ENCODE measurements at regions not wholly inside any gene's neighbourhood (a gene's known extent, or its start where the extent isn't known, plus 50 kb on each side); places are given as distances from the start of the nearest gene placed in this dataset.

DNA sequence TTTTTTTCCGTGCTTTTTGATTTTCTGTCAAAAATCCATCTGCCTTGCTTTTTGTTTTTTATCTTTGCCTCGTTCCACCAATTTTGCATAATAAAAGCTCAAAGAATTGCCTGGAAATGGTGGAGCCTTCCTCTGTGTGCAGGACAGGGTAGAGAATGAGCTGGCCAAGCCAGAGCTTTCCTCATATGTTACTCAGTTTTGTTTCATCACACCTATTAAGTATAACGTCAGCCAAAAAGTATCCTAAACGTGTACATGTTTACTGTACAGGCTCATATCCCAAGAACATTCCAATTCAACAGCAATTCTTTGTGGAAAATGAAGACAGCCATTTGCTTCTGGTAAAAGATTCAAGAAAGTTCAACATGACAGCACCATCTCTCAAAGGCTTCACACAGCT, 191.2 kb upstream of the LMNTD1 start:
- Histone ChIP-seq H3K36me3 (ENCODE audit: control insufficient read depth in 4 of 4, insufficient read depth in 3 of 4, low read depth in 1 of 4, low read length in 3 of 4) (no peaks in the 10 kb centered on the region), H3K4me1 (ENCODE audit: control insufficient read depth in 4 of 4, insufficient read depth in 4 of 4, low read length in 3 of 4) (no peaks in the 10 kb centered on the region), H3K27ac (ENCODE audit: low read depth in 1 of 2, low read length in 2 of 2) (no peak overlapping the region), H3K4me3 (ENCODE audit: low read depth in 1 of 3, low read length in 3 of 3) (no peak overlapping the region), H3K27me3 (ENCODE audit: control insufficient read depth in 4 of 4, insufficient read depth in 4 of 4, low read length in 3 of 4) (no peaks in the 10 kb centered on the region), H3K9ac (ENCODE audit: low read depth in 1 of 2, low read length in 2 of 2) (no peak overlapping the region), H3K9me3 (ENCODE audit: control insufficient read depth in 4 of 4, low read length in 3 of 4) (no peaks in the 10 kb centered on the region)
- no peak for DNase-seq (ENCODE audit: low spot score)
- TF ChIP-seq, protein P1, sequence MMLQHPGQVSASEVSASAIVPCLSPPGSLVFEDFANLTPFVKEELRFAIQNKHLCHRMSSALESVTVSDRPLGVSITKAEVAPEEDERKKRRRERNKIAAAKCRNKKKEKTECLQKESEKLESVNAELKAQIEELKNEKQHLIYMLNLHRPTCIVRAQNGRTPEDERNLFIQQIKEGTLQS (IDR thresholded peaks at IDR 0.05): no peak
- TF ChIP-seq RAD21 (IDR thresholded peaks at IDR 0.05) (no peak), FOXA1 (IDR thresholded peaks at IDR 0.05) (no peak), FOXA2 (IDR thresholded peaks at IDR 0.05) (no peak), HNF4G (IDR thresholded peaks at IDR 0.05) (no peak), EGR1 (IDR thresholded peaks at IDR 0.05; ENCODE audit: low read depth in 2 of 2) (no peak), HNF4A (conservative IDR thresholded peaks at IDR 0.05) (no peak), JUND (IDR thresholded peaks at IDR 0.05) (no peak), RXRA (IDR thresholded peaks at IDR 0.05) (no peak), SP1 (IDR thresholded peaks at IDR 0.05) (no peak), TAF1 (conservative IDR thresholded peaks at IDR 0.05) (no peak), NR2F2 (IDR thresholded peaks at IDR 0.05) (no peak), GABPA (IDR thresholded peaks at IDR 0.05 in 1 of 2, conservative IDR thresholded peaks at IDR 0.05 in 1 of 2) (no peak)
- TF ChIP-seq, protein P2, sequence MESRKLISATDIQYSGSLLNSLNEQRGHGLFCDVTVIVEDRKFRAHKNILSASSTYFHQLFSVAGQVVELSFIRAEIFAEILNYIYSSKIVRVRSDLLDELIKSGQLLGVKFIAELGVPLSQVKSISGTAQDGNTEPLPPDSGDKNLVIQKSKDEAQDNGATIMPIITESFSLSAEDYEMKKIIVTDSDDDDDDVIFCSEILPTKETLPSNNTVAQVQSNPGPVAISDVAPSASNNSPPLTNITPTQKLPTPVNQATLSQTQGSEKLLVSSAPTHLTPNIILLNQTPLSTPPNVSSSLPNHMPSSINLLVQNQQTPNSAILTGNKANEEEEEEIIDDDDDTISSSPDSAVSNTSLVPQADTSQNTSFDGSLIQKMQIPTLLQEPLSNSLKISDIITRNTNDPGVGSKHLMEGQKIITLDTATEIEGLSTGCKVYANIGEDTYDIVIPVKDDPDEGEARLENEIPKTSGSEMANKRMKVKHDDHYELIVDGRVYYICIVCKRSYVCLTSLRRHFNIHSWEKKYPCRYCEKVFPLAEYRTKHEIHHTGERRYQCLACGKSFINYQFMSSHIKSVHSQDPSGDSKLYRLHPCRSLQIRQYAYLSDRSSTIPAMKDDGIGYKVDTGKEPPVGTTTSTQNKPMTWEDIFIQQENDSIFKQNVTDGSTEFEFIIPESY (IDR thresholded peaks at IDR 0.05): no peak
- TF ChIP-seq, protein P3, sequence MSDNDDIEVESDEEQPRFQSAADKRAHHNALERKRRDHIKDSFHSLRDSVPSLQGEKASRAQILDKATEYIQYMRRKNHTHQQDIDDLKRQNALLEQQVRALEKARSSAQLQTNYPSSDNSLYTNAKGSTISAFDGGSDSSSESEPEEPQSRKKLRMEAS (IDR thresholded peaks at IDR 0.05): no peak
- TF ChIP-seq, protein P4, sequence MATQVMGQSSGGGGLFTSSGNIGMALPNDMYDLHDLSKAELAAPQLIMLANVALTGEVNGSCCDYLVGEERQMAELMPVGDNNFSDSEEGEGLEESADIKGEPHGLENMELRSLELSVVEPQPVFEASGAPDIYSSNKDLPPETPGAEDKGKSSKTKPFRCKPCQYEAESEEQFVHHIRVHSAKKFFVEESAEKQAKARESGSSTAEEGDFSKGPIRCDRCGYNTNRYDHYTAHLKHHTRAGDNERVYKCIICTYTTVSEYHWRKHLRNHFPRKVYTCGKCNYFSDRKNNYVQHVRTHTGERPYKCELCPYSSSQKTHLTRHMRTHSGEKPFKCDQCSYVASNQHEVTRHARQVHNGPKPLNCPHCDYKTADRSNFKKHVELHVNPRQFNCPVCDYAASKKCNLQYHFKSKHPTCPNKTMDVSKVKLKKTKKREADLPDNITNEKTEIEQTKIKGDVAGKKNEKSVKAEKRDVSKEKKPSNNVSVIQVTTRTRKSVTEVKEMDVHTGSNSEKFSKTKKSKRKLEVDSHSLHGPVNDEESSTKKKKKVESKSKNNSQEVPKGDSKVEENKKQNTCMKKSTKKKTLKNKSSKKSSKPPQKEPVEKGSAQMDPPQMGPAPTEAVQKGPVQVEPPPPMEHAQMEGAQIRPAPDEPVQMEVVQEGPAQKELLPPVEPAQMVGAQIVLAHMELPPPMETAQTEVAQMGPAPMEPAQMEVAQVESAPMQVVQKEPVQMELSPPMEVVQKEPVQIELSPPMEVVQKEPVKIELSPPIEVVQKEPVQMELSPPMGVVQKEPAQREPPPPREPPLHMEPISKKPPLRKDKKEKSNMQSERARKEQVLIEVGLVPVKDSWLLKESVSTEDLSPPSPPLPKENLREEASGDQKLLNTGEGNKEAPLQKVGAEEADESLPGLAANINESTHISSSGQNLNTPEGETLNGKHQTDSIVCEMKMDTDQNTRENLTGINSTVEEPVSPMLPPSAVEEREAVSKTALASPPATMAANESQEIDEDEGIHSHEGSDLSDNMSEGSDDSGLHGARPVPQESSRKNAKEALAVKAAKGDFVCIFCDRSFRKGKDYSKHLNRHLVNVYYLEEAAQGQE (IDR thresholded peaks at IDR 0.05): no peak
- TF ChIP-seq, protein P5, sequence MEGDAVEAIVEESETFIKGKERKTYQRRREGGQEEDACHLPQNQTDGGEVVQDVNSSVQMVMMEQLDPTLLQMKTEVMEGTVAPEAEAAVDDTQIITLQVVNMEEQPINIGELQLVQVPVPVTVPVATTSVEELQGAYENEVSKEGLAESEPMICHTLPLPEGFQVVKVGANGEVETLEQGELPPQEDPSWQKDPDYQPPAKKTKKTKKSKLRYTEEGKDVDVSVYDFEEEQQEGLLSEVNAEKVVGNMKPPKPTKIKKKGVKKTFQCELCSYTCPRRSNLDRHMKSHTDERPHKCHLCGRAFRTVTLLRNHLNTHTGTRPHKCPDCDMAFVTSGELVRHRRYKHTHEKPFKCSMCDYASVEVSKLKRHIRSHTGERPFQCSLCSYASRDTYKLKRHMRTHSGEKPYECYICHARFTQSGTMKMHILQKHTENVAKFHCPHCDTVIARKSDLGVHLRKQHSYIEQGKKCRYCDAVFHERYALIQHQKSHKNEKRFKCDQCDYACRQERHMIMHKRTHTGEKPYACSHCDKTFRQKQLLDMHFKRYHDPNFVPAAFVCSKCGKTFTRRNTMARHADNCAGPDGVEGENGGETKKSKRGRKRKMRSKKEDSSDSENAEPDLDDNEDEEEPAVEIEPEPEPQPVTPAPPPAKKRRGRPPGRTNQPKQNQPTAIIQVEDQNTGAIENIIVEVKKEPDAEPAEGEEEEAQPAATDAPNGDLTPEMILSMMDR (IDR thresholded peaks at IDR 0.05; ENCODE audit: low read depth, low read length, missing input control): no peak
- 83% methylated on average over 4 of the region's 4 CpGs for WGBS

DNA sequence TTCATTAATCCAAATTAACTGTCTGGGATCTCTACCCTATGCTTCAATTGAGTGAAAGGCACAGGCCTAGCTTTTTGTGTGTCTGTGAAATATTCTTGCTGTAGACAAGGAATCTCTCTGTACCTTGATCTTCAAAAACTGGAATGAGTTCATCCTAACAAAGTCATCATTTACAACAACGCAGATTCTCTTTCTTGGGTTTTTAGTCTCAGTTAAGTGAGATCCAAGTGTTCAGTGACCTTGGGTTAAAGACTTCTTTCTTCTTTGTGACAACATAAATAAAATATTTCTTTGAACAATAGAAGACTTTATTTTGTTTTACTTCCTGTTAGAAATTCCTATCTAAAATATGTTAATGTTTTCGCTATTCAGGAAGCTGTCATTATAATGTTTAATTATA, 192.2 kb upstream of the LMNTD1 start:
- H3K27ac ChIP-seq (ENCODE audit: low read depth in 1 of 2, low read length in 2 of 2): no peak overlapping the region
- no peak overlapping the region for H3K4me3 ChIP-seq (ENCODE audit: low read depth in 1 of 3, low read length in 3 of 3)
- H3K4me1 ChIP-seq (ENCODE audit: control insufficient read depth in 4 of 4, insufficient read depth in 4 of 4, low read length in 3 of 4): no peaks in the 10 kb centered on the region
- H3K9me3 ChIP-seq (ENCODE audit: control insufficient read depth in 4 of 4, low read length in 3 of 4): no peaks in the 10 kb centered on the region
- 82% methylated on average over 2 of the region's 2 CpGs for WGBS
- no peak overlapping the region for H3K9ac ChIP-seq (ENCODE audit: low read depth in 1 of 2, low read length in 2 of 2)
- no peak for TF ChIP-seq SP1 (IDR thresholded peaks at IDR 0.05)
- no peak for TF ChIP-seq HNF4G (IDR thresholded peaks at IDR 0.05)
- TF ChIP-seq RAD21 (IDR thresholded peaks at IDR 0.05): no peak
- no peak for TF ChIP-seq EGR1 (IDR thresholded peaks at IDR 0.05; ENCODE audit: low read depth in 2 of 2)
- TF ChIP-seq JUND (IDR thresholded peaks at IDR 0.05): no peak
- no peak for TF ChIP-seq YY1 (IDR thresholded peaks at IDR 0.05)
- no peak for TF ChIP-seq GABPA (IDR thresholded peaks at IDR 0.05 in 1 of 2, conservative IDR thresholded peaks at IDR 0.05 in 1 of 2)
- no peaks in the 10 kb centered on the region for H3K27me3 ChIP-seq (ENCODE audit: control insufficient read depth in 4 of 4, insufficient read depth in 4 of 4, low read length in 3 of 4)
- DNase-seq (ENCODE audit: low spot score): no peak
- H3K36me3 ChIP-seq (ENCODE audit: control insufficient read depth in 4 of 4, insufficient read depth in 3 of 4, low read depth in 1 of 4, low read length in 3 of 4): no peaks in the 10 kb centered on the region

Measured in liver (tissue), 8 donors.